Natural killer cell (primary cell): ENCODE measurements at regions not wholly inside any gene's neighbourhood (a gene's known extent, or its start where the extent isn't known, plus 50 kb on each side); places are given as distances from the start of the nearest gene placed in this dataset.

Experiments used
- ATAC-seq, 3 donors: fragments of 150-1000 bp in 2 of 3; fragments of 200-7000 bp in 1 of 3; cut with Tn5 transposase; 1 replicate in 1 of 3; 2 replicates in 2 of 3; pipeline ENCODE4 v1.10.0; 2021; ENCODE audit warnings: mild to moderate bottlenecking in 2 of 3, moderate library complexity in 2 of 3
- DNase-seq, 2 donors: peaks; one replicate each; pipeline versions ENCODE4 v3.0.0 to v3.0.0-alpha.2; 2013 to 2021; ENCODE audit warnings: mixed read lengths in 1 of 2
- H3K27ac ChIP-seq: one replicate; pipeline ENCODE4 v1.5.1; 2013; ENCODE audit warnings: mild to moderate bottlenecking, low read length
- H3K27me3 ChIP-seq: one replicate; pipeline ENCODE4 v1.6.1; 2013; ENCODE audit warnings: low read length; ENCODE audit not compliant: control insufficient read depth, insufficient read depth
- H3K36me3 ChIP-seq: one replicate; pipeline ENCODE4 v1.6.1; 2013; ENCODE audit warnings: low read length; ENCODE audit not compliant: control insufficient read depth, insufficient read depth
- H3K4me1 ChIP-seq: one replicate; pipeline ENCODE4 v1.6.1; 2013; ENCODE audit warnings: low read length; ENCODE audit not compliant: control insufficient read depth, insufficient read depth
- H3K4me3 ChIP-seq: one replicate; pipeline ENCODE4 v1.5.1; 2013; ENCODE audit warnings: low read length
- H3K9me3 ChIP-seq: one replicate; pipeline ENCODE4 v1.6.1; 2013; ENCODE audit warnings: low read length; ENCODE audit not compliant: control insufficient read depth, insufficient read depth
- H3K27ac Mint-ChIP-seq, 2 donors: one replicate each; pipeline ENCODE4 v1.8.0; 2022; ENCODE audit warnings: mild to moderate bottlenecking in 2 of 2, mixed read lengths in 2 of 2, moderate library complexity in 1 of 2
- H3K27me3 Mint-ChIP-seq, 2 donors: one replicate each; pipeline ENCODE4 v1.8.0; 2022; ENCODE audit warnings: low read depth in 2 of 2, mixed read lengths in 2 of 2
- H3K36me3 Mint-ChIP-seq: one replicate; pipeline ENCODE4 v1.8.0; 2022; ENCODE audit warnings: mixed read lengths
- H3K4me1 Mint-ChIP-seq, 2 donors: one replicate each; pipeline ENCODE4 v1.8.0; 2022; ENCODE audit warnings: mixed read lengths in 2 of 2
- H3K4me3 Mint-ChIP-seq: one replicate; pipeline ENCODE4 v1.8.0; 2022; ENCODE audit warnings: mild to moderate bottlenecking, moderate library complexity, mixed read lengths
- H3K9me3 Mint-ChIP-seq, 2 donors: one replicate each; pipeline ENCODE4 v1.8.0; 2022; ENCODE audit warnings: mixed read lengths in 2 of 2
- CTCF ChIP-seq: fragments of 200-600 bp; IDR thresholded peaks from one replicate; pipeline ENCODE4 v1.8.0; 2022; ENCODE audit warnings: antibody characterized with exemption
- WGBS: methylation state at CpG from one replicate; pipeline ENCODE4 v1.1.7; 2013; ENCODE audit warnings: missing lambda C conversion rate; ENCODE audit not compliant: insufficient coverage; 5-methylcytosine and 5-hydroxymethylcytosine counted together
- intact Hi-C: fragments of 100-400 bp; cut with micrococcal nuclease; formaldehyde crosslinking; loops from one replicate; pipeline ENCODE4 v1.14.2; 2022

- Mint-ChIP-seq H3K4me3 (no peak overlapping the region), H3K4me1 (no peaks in the 10 kb centered on the region), H3K9me3 (no peaks in the 10 kb centered on the region), H3K27ac (no peak overlapping the region), H3K27me3 (peaks cover 0 to 3% of the 10 kb centered on the region in 2 donors), H3K36me3 (no peaks in the 10 kb centered on the region)
- H3K27ac ChIP-seq = no peak overlapping the region
- no peaks in the 10 kb centered on the region for H3K4me1 ChIP-seq
- H3K4me3 ChIP-seq = no peak overlapping the region
- ATAC-seq (no peak), DNase-seq (no peak)
- intact Hi-C loops = no loop called here
- H3K36me3 ChIP-seq = no peaks in the 10 kb centered on the region
- WGBS = 100% methylated on average over 3 of the region's 3 CpGs
- H3K9me3 ChIP-seq = no peaks in the 10 kb centered on the region
- TF ChIP-seq CTCF = no peak
- no peaks in the 10 kb centered on the region for H3K27me3 ChIP-seq
Observed at GRCh38 chr2:129866391-129866790, 113.1 kb upstream of the RAB6C start.

- Histone ChIP-seq H3K36me3 (no peaks in the 10 kb centered on the region), H3K9me3 (no peaks in the 10 kb centered on the region), H3K4me3 (no peak overlapping the region), H3K27ac (no peak overlapping the region), H3K4me1 (no peaks in the 10 kb centered on the region), H3K27me3 (no peaks in the 10 kb centered on the region)
- H3K27ac Mint-ChIP-seq = no peak overlapping the region
- no peaks in the 10 kb centered on the region for H3K9me3 Mint-ChIP-seq
- DNase-seq (no peak), ATAC-seq (no peak)
- TF ChIP-seq CTCF = no peak
- H3K4me1 Mint-ChIP-seq = no peaks in the 10 kb centered on the region
- peaks cover 4 to 6% of the 10 kb centered on the region in 2 donors for H3K27me3 Mint-ChIP-seq
- H3K4me3 Mint-ChIP-seq = no peak overlapping the region
- intact Hi-C loops = no loop called here
- 93% methylated on average over 4 of the region's 8 CpGs for WGBS
- H3K36me3 Mint-ChIP-seq = no peaks in the 10 kb centered on the region
Observed at GRCh38 chr2:129868151-129868550, 111.3 kb upstream of the RAB6C start.

GRCh38 chr2:129870685-129871241 lies 108.7 kb upstream of the RAB6C start:
- no peak overlapping the region for H3K4me3 Mint-ChIP-seq
- DNase-seq = no peak
- no peak for TF ChIP-seq CTCF
- H3K36me3 Mint-ChIP-seq = no peaks in the 10 kb centered on the region
- no peaks in the 10 kb centered on the region for H3K9me3 Mint-ChIP-seq
- intact Hi-C loops = no loop called here
- H3K27me3 ChIP-seq = no peaks in the 10 kb centered on the region
- H3K27me3 Mint-ChIP-seq = peaks cover 12 to 13% of the 10 kb centered on the region in 2 donors
- no peaks in the 10 kb centered on the region for H3K4me1 Mint-ChIP-seq
- no peaks in the 10 kb centered on the region for H3K4me1 ChIP-seq
- no peak for ATAC-seq
- no peaks in the 10 kb centered on the region for H3K9me3 ChIP-seq
- 80% methylated on average over 4 of the region's 4 CpGs for WGBS
- no peak overlapping the region for H3K27ac Mint-ChIP-seq
- H3K4me3 ChIP-seq = no peak overlapping the region
- no peak overlapping the region for H3K27ac ChIP-seq
- H3K36me3 ChIP-seq = no peaks in the 10 kb centered on the region

GRCh38 chr2:129872446-129872845 lies 107.0 kb upstream of the RAB6C start:
- no peak overlapping the region for H3K4me3 Mint-ChIP-seq
- no peaks in the 10 kb centered on the region for H3K27me3 ChIP-seq
- H3K36me3 ChIP-seq = no peaks in the 10 kb centered on the region
- H3K4me1 Mint-ChIP-seq = peaks cover 7 to 8% of the 10 kb centered on the region in 2 donors
- peaks cover 12 to 13% of the 10 kb centered on the region in 2 donors for H3K27me3 Mint-ChIP-seq
- intact Hi-C loops = no loop called here
- H3K9me3 Mint-ChIP-seq = no peaks in the 10 kb centered on the region
- no peaks in the 10 kb centered on the region for H3K36me3 Mint-ChIP-seq
- no peaks in the 10 kb centered on the region for H3K9me3 ChIP-seq
- peaks cover 9% of the 10 kb centered on the region for H3K4me1 ChIP-seq
- no peak overlapping the region for H3K27ac ChIP-seq
- no peak overlapping the region for H3K4me3 ChIP-seq
- DNase-seq (no peak), ATAC-seq (no peak)
- 92% methylated on average over 4 of the region's 4 CpGs for WGBS
- no peak for TF ChIP-seq CTCF
- no peak overlapping the region for H3K27ac Mint-ChIP-seq
